CD8-positive, alpha-beta memory T cell (primary cell): ENCODE measurements at regions not wholly inside any gene's neighbourhood (a gene's known extent, or its start where the extent isn't known, plus 50 kb on each side); places are given as distances from the start of the nearest gene placed in this dataset.

Source experiments
- CTCF ChIA-PET: fragments of 350-600 bp; sonication (Branson Sonifier 250); formaldehyde crosslinking; loops from one replicate; lab custom pipeline; 2021; ENCODE audit warnings: antibody characterized with exemption; lab: Charles Lee
- POLR2A ChIA-PET: fragments of 350-600 bp; sonication (Branson Sonifier 250); formaldehyde crosslinking; loops from one replicate; lab custom pipeline; 2021; ENCODE audit warnings: antibody characterized with exemption; lab: Charles Lee
- DNase-seq, 5 donors: peaks; one replicate each; pipeline versions ENCODE4 v3.0.0 to v3.0.0-alpha.2; 2020 to 2022; ENCODE audit warnings: mixed read lengths in 1 of 5
- H3K27ac ChIP-seq: one replicate; pipeline ENCODE4 v1.7.0; 2013; ENCODE audit warnings: low read depth, mild to moderate bottlenecking, low read length, moderate library complexity
- H3K27me3 ChIP-seq: 2 replicates; pipeline ENCODE4 v1.7.0; 2013; ENCODE audit warnings: low read length, mild to moderate bottlenecking; ENCODE audit not compliant: insufficient read depth, poor library complexity, severe bottlenecking
- H3K36me3 ChIP-seq: 2 replicates; pipeline ENCODE4 v1.7.0; 2013; ENCODE audit warnings: mild to moderate bottlenecking, low read length, moderate library complexity; ENCODE audit not compliant: insufficient read depth
- H3K4me1 ChIP-seq: 2 replicates; pipeline ENCODE4 v1.7.0; 2013; ENCODE audit warnings: mild to moderate bottlenecking, low read length, moderate library complexity; ENCODE audit not compliant: insufficient read depth
- H3K4me3 ChIP-seq: 2 replicates; pipeline ENCODE4 v1.7.0; 2013; ENCODE audit warnings: mild to moderate bottlenecking, low read length
- H3K9me3 ChIP-seq: 2 replicates; pipeline ENCODE4 v1.7.0; 2013; ENCODE audit warnings: mild to moderate bottlenecking, low read length
- H3K27ac Mint-ChIP-seq, 8 donors: one replicate each; pipeline ENCODE4 v1.8.0; 2020 to 2021; ENCODE audit warnings: mixed read lengths in 8 of 8, mild to moderate bottlenecking in 6 of 8, inconsistent platforms in 3 of 8, moderate library complexity in 3 of 8
- H3K27me3 Mint-ChIP-seq, 2 donors: one replicate each; pipeline ENCODE4 v1.8.0; 2020 to 2021; ENCODE audit warnings: mixed read lengths in 2 of 2, mild to moderate bottlenecking in 1 of 2, moderate library complexity in 1 of 2
- H3K36me3 Mint-ChIP-seq, 3 donors: one replicate each; pipeline ENCODE4 v1.8.0; 2020 to 2021; ENCODE audit warnings: mixed read lengths in 3 of 3, inconsistent platforms in 1 of 3, mild to moderate bottlenecking in 1 of 3
- H3K4me1 Mint-ChIP-seq, 3 donors: one replicate each; pipeline ENCODE4 v1.8.0; 2020 to 2021; ENCODE audit warnings: mixed read lengths in 3 of 3, inconsistent platforms in 1 of 3, mild to moderate bottlenecking in 1 of 3
- H3K4me3 Mint-ChIP-seq, 7 donors: one replicate each; pipeline ENCODE4 v1.8.0; 2020 to 2021; ENCODE audit warnings: mixed read lengths in 7 of 7, mild to moderate bottlenecking in 6 of 7, moderate library complexity in 4 of 7, inconsistent platforms in 2 of 7
- H3K9me3 Mint-ChIP-seq, 5 donors: one replicate each; pipeline ENCODE4 v1.8.0; 2020 to 2022; ENCODE audit warnings: mixed read lengths in 5 of 5, mild to moderate bottlenecking in 3 of 5, moderate library complexity in 2 of 5, inconsistent platforms in 1 of 5

DNA sequence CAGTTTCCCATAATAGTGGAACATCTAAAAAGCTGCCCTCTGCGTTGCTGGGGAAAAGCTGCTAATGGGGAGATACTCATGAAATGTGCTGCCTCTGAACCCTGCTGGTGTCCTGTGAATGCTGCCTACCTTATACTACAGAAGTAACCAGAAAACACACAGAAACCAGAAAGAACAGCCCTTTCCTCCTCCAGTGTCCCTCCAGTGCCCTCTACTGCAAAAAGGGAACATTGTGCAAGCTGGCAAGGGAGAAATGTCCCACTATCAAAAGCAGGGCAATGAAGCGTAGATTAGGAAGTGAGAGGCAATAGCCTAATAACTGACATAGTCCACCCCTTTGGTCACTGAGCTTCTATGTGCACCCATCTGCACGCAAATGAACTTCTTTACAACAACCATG, 162.7 kb upstream of the ETAA1 start:
- Histone ChIP-seq H3K36me3 (no peaks in the 10 kb centered on the region), H3K4me3 (no peak overlapping the region), H3K27me3 (no peaks in the 10 kb centered on the region), H3K27ac (no peak overlapping the region), H3K9me3 (no peaks in the 10 kb centered on the region), H3K4me1 (no peaks in the 10 kb centered on the region)
- H3K9me3 Mint-ChIP-seq, result no peaks in the 10 kb centered on the region
- ChIA-PET POLR2A (no interaction called here), CTCF (no interaction called here)
- no peak overlapping the region for H3K27ac Mint-ChIP-seq
- no peaks in the 10 kb centered on the region for H3K4me1 Mint-ChIP-seq
- H3K36me3 Mint-ChIP-seq, result no peaks in the 10 kb centered on the region
- no peak for DNase-seq
- H3K27me3 Mint-ChIP-seq, result peaks cover 0 to 3% of the 10 kb centered on the region in 2 donors
- no peak overlapping the region for H3K4me3 Mint-ChIP-seq

DNA sequence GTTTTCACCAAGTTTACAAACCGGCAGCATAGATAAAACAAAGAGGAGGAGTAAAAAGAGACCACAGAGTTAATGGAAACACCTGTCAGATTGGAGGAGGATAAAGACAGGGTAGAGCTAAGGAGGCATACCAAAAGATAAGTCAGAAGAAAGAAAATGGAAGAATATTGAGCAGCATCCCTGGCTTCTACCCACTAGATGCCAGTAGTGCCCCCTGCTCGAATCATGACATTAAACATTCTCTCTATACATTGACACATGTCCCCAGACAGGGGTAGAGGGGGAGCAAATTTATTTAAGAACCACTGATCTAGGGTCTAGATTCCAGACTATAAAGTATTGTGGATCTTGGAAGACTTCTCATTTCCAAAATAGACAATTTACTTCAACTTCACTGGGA, 159.8 kb upstream of the ETAA1 start:
- Mint-ChIP-seq H3K36me3 (no peaks in the 10 kb centered on the region), H3K4me1 (no peaks in the 10 kb centered on the region), H3K27me3 (peaks cover 0 to 3% of the 10 kb centered on the region in 2 donors), H3K27ac (no peak overlapping the region), H3K4me3 (no peak overlapping the region), H3K9me3 (peaks cover 0 to 3% (median 0%) of the 10 kb centered on the region in 5 donors)
- Histone ChIP-seq H3K4me1 (no peaks in the 10 kb centered on the region), H3K36me3 (no peaks in the 10 kb centered on the region), H3K27me3 (no peaks in the 10 kb centered on the region), H3K27ac (no peak overlapping the region), H3K9me3 (no peaks in the 10 kb centered on the region), H3K4me3 (no peak overlapping the region)
- ChIA-PET CTCF (no interaction called here), POLR2A (no interaction called here)
- no peak for DNase-seq

DNA sequence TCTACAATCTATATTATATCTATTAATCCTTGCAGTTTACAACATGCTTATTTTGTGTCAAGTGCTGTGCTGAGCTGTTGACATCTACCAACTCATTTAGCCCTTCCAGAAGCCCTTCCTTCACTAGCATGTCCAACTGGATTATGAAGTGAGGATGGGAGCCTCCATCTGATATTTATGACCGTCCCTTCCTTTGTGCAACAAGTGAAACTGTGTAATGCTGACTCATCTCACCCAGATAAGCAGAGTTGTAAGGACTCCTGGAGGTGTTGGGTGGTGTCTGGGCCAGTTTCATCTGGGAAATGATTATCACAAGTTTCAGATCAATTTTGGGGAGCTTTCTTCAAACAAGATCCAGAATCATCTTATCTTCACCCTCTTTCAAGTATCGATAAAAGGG, 156.6 kb upstream of the ETAA1 start:
- H3K27me3 ChIP-seq, result no peaks in the 10 kb centered on the region
- Mint-ChIP-seq H3K27ac (no peak overlapping the region), H3K9me3 (peaks cover 0 to 3% (median 0%) of the 10 kb centered on the region in 5 donors), H3K36me3 (no peaks in the 10 kb centered on the region), H3K4me3 (no peak overlapping the region), H3K27me3 (no peaks in the 10 kb centered on the region), H3K4me1 (no peaks in the 10 kb centered on the region)
- H3K27ac ChIP-seq, result no peak overlapping the region
- H3K36me3 ChIP-seq, result no peaks in the 10 kb centered on the region
- ChIA-PET CTCF (no interaction called here), POLR2A (no interaction called here)
- no peaks in the 10 kb centered on the region for H3K9me3 ChIP-seq
- H3K4me1 ChIP-seq, result no peaks in the 10 kb centered on the region
- no peak for DNase-seq
- H3K4me3 ChIP-seq, result no peak overlapping the region

GRCh38 chr2:67241453-67241852, 155.7 kb upstream of the ETAA1 start:
- no peaks in the 10 kb centered on the region for H3K4me1 ChIP-seq
- peaks cover 0 to 3% (median 0%) of the 10 kb centered on the region in 5 donors for H3K9me3 Mint-ChIP-seq
- ChIA-PET POLR2A (no interaction called here), CTCF (no interaction called here)
- no peak overlapping the region for H3K27ac Mint-ChIP-seq
- no peaks in the 10 kb centered on the region for H3K9me3 ChIP-seq
- H3K27ac ChIP-seq, result no peak overlapping the region
- no peaks in the 10 kb centered on the region for H3K36me3 Mint-ChIP-seq
- H3K4me3 Mint-ChIP-seq, result no peak overlapping the region
- H3K27me3 ChIP-seq, result no peaks in the 10 kb centered on the region
- no peaks in the 10 kb centered on the region for H3K36me3 ChIP-seq
- H3K4me1 Mint-ChIP-seq, result no peaks in the 10 kb centered on the region
- no peaks in the 10 kb centered on the region for H3K27me3 Mint-ChIP-seq
- no peak for DNase-seq
- H3K4me3 ChIP-seq, result no peak overlapping the region

DNA sequence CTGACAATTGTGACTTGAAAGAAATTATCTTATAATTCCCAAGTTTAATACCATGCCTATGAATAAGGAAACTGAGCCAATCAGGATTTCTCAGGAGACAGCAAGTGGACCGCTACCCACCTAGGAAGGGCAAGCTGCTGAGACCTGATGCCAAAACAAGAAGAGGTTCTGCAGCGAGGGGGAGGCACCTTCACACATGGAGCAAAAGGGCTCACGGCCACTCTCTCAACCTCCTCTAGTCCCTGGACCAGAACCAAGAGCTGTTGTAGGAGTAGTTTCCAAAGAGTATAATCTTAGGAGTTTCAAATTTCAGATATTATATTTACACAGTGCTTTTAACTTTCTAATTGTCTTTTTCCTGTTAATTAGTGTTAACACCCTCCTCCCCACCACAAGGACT, 154.7 kb upstream of the ETAA1 start:
- CTCF ChIA-PET, result no interaction called here
- no peaks in the 10 kb centered on the region for H3K4me1 Mint-ChIP-seq

DNA sequence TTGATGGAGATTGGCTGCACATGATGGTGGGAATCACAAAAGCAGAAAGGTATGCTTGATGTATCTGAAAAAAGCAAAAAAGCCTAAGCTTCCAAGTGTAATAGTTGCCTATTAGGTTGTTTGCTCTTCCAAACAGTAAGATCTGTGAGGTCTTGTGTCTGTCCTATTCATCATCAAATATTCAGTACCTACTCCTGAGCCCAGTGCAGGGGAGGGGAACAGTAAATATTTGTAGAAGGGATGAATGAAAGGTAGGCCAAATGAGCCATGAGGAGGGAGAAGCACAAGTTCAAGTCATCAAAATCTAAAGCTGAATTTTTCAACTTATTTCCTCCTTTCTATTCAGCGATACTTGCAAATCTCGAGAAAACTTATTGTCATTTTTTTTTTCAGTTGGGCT, 153.2 kb upstream of the ETAA1 start:
- Mint-ChIP-seq H3K4me1 (no peaks in the 10 kb centered on the region), H3K27me3 (no peaks in the 10 kb centered on the region), H3K27ac (no peak overlapping the region), H3K4me3 (no peak overlapping the region), H3K36me3 (no peaks in the 10 kb centered on the region), H3K9me3 (peaks cover 0 to 3% (median 0%) of the 10 kb centered on the region in 5 donors)
- no peaks in the 10 kb centered on the region for H3K36me3 ChIP-seq
- no peaks in the 10 kb centered on the region for H3K27me3 ChIP-seq
- POLR2A ChIA-PET, result no interaction called here
- H3K4me1 ChIP-seq, result no peaks in the 10 kb centered on the region
- H3K4me3 ChIP-seq, result no peak overlapping the region
- CTCF ChIA-PET, result no interaction called here
- H3K27ac ChIP-seq, result no peak overlapping the region
- DNase-seq, result no peak
- no peaks in the 10 kb centered on the region for H3K9me3 ChIP-seq

More for the DNA sequence above, 154.7 kb upstream of the ETAA1 start:
- Mint-ChIP-seq H3K9me3 (peaks cover 0 to 3% (median 0%) of the 10 kb centered on the region in 5 donors), H3K36me3 (no peaks in the 10 kb centered on the region), H3K4me3 (no peak overlapping the region), H3K27me3 (no peaks in the 10 kb centered on the region), H3K27ac (no peak overlapping the region)
- DNase-seq, result no peak
- no peaks in the 10 kb centered on the region for H3K27me3 ChIP-seq
- POLR2A ChIA-PET, result no interaction called here
- no peak overlapping the region for H3K27ac ChIP-seq
- H3K36me3 ChIP-seq, result no peaks in the 10 kb centered on the region
- H3K9me3 ChIP-seq, result no peaks in the 10 kb centered on the region
- no peaks in the 10 kb centered on the region for H3K4me1 ChIP-seq
- no peak overlapping the region for H3K4me3 ChIP-seq

- no peaks in the 10 kb centered on the region for H3K36me3 Mint-ChIP-seq
- no peaks in the 10 kb centered on the region for H3K27me3 Mint-ChIP-seq
- Histone ChIP-seq H3K36me3 (no peaks in the 10 kb centered on the region), H3K4me3 (no peak overlapping the region), H3K27me3 (no peaks in the 10 kb centered on the region), H3K9me3 (no peaks in the 10 kb centered on the region), H3K4me1 (no peaks in the 10 kb centered on the region), H3K27ac (no peak overlapping the region)
- no peak overlapping the region for H3K4me3 Mint-ChIP-seq
- POLR2A ChIA-PET, result no interaction called here
- CTCF ChIA-PET, result no interaction called here
- no peak for DNase-seq
- no peaks in the 10 kb centered on the region for H3K4me1 Mint-ChIP-seq
- H3K9me3 Mint-ChIP-seq, result peaks cover 0 to 3% (median 0%) of the 10 kb centered on the region in 5 donors
- no peak overlapping the region for H3K27ac Mint-ChIP-seq
Measured at GRCh38 chr2:67246791-67247190, 150.3 kb upstream of the ETAA1 start.

DNA sequence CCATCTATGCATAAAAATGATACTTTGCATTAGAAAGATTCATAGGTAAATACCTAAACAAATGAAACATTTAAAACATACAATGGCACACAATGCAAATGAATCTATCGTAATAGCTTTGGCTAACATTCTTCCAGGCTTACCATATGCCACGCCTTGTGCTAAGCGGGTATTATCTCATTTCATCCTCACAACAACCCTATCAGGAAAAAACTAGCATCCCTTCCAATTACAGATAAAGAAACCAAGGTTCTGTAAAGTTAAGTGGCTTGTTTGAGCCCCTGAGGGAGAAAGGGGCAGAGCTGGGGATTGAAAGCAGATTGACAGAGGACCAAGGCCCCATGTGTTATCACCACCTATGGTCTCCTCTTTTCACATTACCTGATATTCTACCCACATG, 145.4 kb upstream of the ETAA1 start:
- no peak for DNase-seq
- ChIA-PET CTCF (no interaction called here), POLR2A (no interaction called here)
- Mint-ChIP-seq H3K9me3 (peaks cover 0 to 10% (median 0%) of the 10 kb centered on the region in 5 donors), H3K27me3 (no peaks in the 10 kb centered on the region), H3K36me3 (no peaks in the 10 kb centered on the region), H3K27ac (no peak overlapping the region), H3K4me1 (no peaks in the 10 kb centered on the region), H3K4me3 (no peak overlapping the region)
- Histone ChIP-seq H3K4me1 (no peaks in the 10 kb centered on the region), H3K9me3 (no peaks in the 10 kb centered on the region), H3K27ac (no peak overlapping the region), H3K36me3 (no peaks in the 10 kb centered on the region), H3K4me3 (no peak overlapping the region), H3K27me3 (no peaks in the 10 kb centered on the region)
